GM18867 (cell line): ENCODE measurements at regions not wholly inside any gene's neighbourhood (a gene's known extent, or its start where the extent isn't known, plus 50 kb on each side); places are given as distances from the start of the nearest gene placed in this dataset.

Source experiments
- ATAC-seq: cut with Tn5 transposase; IDR thresholded peaks from one replicate; pipeline ENCODE4 v1.9.1; 2021; ENCODE audit warnings: mild to moderate bottlenecking, moderate library complexity; ENCODE audit not compliant: unreplicated experiment

DNA sequence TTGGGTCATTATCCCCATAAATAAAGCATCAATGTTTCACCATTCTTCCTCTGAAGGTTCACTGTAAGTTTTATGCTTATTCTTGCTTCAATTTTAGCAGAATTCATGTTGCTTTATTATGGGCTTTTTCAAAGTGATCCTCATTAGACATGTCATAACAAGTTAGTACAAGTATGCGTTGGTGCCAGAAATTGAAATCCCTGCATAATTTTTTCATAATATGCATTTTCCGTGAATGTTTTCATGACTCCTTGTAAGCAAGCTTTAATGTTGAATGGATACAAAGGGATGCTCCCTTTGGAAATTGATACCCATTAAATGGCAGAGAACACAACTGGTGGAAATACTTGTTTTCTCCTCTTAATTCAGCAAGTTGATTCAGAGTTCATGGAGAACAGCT, 179.7 kb downstream of the ST6GAL2 start:
- no peak for ATAC-seq

DNA sequence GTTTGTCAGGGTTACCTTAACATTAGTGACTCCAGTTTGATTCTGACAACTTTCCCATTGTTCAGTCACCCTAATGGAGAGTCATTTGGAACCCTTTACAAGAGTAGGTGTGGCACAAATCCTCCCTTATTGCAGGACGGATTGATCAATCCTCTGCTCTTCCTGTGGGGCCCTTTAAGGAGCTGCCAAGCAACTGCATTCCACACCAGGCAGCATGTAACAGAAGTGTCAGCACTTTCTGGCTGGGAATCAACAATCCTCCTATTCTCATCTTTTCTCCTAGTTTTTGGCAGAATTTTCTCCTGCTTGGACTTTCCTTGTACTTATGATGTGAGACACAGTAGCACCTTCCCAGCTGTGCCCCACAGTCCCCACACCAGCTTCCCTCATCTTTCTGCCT, 177.8 kb downstream of the ST6GAL2 start:
- ATAC-seq = no peak

DNA sequence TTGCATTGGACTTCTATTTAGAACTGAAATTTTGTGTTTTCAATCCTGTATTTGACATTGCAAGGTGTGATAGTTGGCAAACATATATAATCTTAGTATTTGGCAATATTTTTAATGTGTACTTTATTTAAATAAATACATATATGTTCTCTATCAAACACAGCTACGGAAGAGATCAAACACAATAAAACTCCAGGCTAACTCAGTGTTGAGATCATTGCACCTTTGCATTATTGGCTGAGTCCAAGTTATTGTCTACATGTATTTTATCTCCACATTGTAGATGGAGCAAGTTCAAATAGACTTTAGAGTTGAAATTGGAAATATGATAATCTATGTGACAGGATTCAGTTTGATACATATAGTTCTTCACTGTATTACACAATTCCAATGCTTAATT, 176.7 kb downstream of the ST6GAL2 start:
- no peak for ATAC-seq

- no peak for ATAC-seq
Observed at GRCh38 chr2:106719222-106719621, 166.7 kb downstream of the ST6GAL2 start.

DNA sequence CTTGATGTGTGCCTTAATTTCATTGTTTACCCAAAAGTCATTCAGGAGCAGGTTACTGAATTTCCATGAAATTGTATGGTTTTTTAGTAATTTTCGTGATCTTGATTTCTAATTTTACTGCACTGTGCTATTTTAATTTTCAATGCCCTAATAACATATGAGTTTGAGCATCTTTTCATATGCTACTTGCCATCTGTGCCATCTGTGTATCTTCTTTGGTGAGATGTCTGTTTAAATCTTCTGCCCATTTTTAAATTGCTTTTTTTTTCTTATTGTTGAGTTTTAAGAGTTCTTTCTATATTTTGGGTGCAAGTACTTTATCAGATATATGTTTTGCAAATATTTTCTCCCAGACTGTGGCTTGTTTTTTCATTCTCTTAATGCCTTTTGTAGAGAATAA, 165.9 kb downstream of the ST6GAL2 start:
- ATAC-seq = no peak

- ATAC-seq = no peak
Observed at GRCh38 chr2:106724301-106724794, 161.6 kb downstream of the ST6GAL2 start.

DNA sequence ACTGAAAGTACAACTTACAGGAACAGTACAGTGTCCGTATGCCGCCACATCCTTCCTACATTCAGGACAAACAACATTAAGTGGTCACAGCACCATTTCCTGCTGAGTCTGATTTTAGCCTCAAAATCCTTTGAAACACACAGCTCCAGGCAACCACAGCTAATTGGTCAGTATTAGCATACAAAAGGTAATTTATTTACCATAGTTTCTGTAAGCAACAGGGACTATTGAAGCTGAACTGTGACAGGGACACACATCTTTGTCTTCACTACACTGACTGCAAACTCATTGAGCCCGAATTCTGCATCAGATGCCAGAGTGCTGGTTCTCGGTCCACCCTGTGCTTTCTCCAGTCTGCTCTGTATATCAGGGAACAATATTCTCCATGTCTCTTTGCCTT, 151.8 kb downstream of the ST6GAL2 start:
- no peak for ATAC-seq

DNA sequence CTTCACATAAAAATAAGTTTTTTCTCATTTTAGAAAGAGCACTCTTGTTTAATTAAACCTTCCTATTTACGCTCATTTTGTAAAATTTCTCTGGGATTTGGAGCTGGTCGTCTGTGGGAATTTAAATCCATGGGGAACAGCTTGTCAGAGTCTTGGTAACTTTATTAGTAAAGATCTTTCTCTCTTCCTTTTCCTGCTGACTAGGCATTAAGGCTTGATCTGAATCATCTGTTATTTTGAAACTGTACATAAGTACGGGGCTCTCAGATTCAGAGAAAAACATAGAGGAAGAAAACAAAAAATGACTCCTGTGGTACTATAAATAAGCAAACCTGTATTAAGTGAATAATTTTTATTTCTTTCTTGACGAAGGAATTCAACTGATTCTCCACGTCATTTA, 150.2 kb downstream of the ST6GAL2 start:
- ATAC-seq = no peak

- ATAC-seq = no peak
Observed at GRCh38 chr2:106736221-106736620, 149.7 kb downstream of the ST6GAL2 start.

DNA sequence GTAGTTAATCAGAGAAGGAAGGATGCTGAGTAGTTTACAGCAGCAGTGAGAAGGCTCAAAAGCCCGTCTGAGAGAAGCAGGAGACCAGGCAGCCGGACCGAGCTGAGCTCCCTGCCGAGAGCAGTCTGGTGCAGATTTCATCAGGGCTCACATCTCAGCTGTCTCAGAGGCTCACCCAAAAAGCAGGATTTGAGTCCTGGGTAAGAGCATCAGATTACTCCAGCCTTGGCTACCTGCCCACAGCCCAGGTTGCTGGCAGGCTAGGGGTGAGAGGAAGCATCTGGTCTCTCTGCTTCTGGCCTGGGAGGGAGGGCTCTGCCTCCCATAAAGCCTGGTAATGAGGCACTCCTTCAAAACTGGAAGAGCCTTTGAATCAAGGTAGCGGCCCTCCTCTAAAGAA, 140.5 kb downstream of the ST6GAL2 start:
- ATAC-seq = no peak

DNA sequence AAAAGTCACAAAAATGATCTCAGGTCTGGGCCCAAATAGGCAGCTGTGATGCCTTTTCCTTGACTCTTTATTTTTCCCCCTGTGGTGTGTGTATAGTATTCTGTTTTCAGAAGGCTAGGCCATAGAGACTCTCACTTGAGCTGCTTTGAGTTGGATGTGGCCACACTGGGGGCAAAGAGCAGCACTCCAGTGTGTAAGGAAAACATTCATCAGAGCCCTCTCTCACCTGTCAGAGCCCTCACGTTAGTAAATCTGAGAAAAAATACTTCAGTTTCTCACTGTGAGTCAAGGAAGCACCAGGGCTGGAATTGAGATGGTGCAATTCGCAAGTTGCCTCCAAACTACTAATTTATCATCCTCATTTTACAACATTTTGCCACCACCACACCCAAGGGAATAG, 136.1 kb downstream of the ST6GAL2 start:
- ATAC-seq = no peak
